Activated CD8-positive, alpha-beta memory T cell treated with anti-CD3 and anti-CD28 coated beads, Interleukin-2, amount 10 ng/mL, durations not matched to agents 7 days and 5 days (primary cell): ENCODE measurements at regions not wholly inside any gene's neighbourhood (a gene's known extent, or its start where the extent isn't known, plus 50 kb on each side); places are given as distances from the start of the nearest gene placed in this dataset.
"Not testable (repeated sequence)": the region's sequence is repeated elsewhere in the genome, so short reads cannot be mapped to it uniquely, and the experiment has no call there.

Experiments used
- ATAC-seq: fragments of 150-1000 bp; cut with Tn5 transposase; one replicate; pipeline ENCODE4 v1.10.0; 2021; ENCODE audit warnings: moderate library complexity
- CTCF ChIA-PET: fragments of 350-600 bp; sonication (Branson Sonifier 250); formaldehyde crosslinking; loops from one replicate; lab custom pipeline; 2021; ENCODE audit warnings: antibody characterized with exemption; lab: Charles Lee
- DNase-seq: peaks from one replicate; pipeline ENCODE4 v3.0.0-alpha.2; 2020
- H3K27ac Mint-ChIP-seq: one replicate; pipeline ENCODE4 v1.8.0; 2021; ENCODE audit warnings: mild to moderate bottlenecking, mixed read lengths
- H3K27me3 Mint-ChIP-seq: one replicate; pipeline ENCODE4 v1.8.0; 2021; ENCODE audit warnings: mixed read lengths
- H3K36me3 Mint-ChIP-seq: one replicate; pipeline ENCODE4 v1.8.0; 2021; ENCODE audit warnings: mild to moderate bottlenecking, mixed read lengths
- H3K4me1 Mint-ChIP-seq: one replicate; pipeline ENCODE4 v1.8.0; 2021; ENCODE audit warnings: mixed read lengths
- H3K4me3 Mint-ChIP-seq: one replicate; pipeline ENCODE4 v1.8.0; 2021; ENCODE audit warnings: mild to moderate bottlenecking, moderate library complexity, mixed read lengths
- H3K9me3 Mint-ChIP-seq: one replicate; pipeline ENCODE4 v1.8.0; 2022; ENCODE audit warnings: low read depth, mixed read lengths

- Mint-ChIP-seq H3K27ac (no peak overlapping the region), H3K9me3 (no peaks in the 10 kb centered on the region), H3K4me3 (no peak overlapping the region), H3K27me3 (peaks cover 9% of the 10 kb centered on the region), H3K36me3 (no peaks in the 10 kb centered on the region), H3K4me1 (no peaks in the 10 kb centered on the region)
- ATAC-seq (no peak), DNase-seq (no peak)
- CTCF ChIA-PET = interaction anchor here (1.3 kb wide), 1 partner anchor 14 kb away, joined by 3 read pairs; no protein-coding TSS in a partner anchor
Observed at GRCh38 chr1:244758708-244759107, 76.8 kb upstream of the COX20 start.

DNA sequence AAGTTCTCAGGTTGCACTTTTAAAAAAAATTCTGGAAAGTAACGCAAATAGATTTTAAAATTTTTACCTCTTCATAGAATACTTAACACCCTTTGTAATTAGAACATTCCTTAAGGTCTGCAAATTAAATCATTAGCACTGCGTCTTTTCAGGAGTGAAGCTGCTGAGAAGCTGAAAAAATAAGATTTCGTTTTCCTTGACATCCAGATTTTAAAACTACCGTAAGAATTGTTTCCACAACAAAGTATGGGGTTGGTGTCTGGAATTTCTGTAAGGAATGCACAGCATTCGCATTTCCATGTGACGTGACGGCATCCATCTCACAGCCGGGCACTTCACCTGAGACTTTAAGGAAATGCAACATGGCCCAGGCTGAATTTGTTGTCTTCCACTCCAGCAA is 76.3 kb upstream of the COX20 start:
- Mint-ChIP-seq H3K27me3 (peaks cover 9% of the 10 kb centered on the region), H3K9me3 (no peaks in the 10 kb centered on the region), H3K27ac (no peak overlapping the region), H3K4me1 (no peaks in the 10 kb centered on the region), H3K36me3 (no peaks in the 10 kb centered on the region), H3K4me3 (no peak overlapping the region)
- no peak for DNase-seq
- CTCF ChIA-PET = interaction anchor here (1.3 kb wide), 1 partner anchor 13 kb away, joined by 3 read pairs; no protein-coding TSS in a partner anchor
- ATAC-seq = no peak

- ATAC-seq (no peak), DNase-seq (no peak)
- Mint-ChIP-seq H3K27ac (no peak overlapping the region), H3K4me1 (no peaks in the 10 kb centered on the region), H3K9me3 (no peaks in the 10 kb centered on the region), H3K4me3 (no peak overlapping the region), H3K36me3 (no peaks in the 10 kb centered on the region), H3K27me3 (peaks cover 9% of the 10 kb centered on the region)
- CTCF ChIA-PET = no interaction called here
Observed at GRCh38 chr1:244760471-244760870, 75.0 kb upstream of the COX20 start.

- DNase-seq = no peak
- Mint-ChIP-seq H3K27me3 (peaks cover 11% of the 10 kb centered on the region), H3K36me3 (no peaks in the 10 kb centered on the region), H3K9me3 (no peaks in the 10 kb centered on the region), H3K27ac (no peak overlapping the region), H3K4me1 (no peaks in the 10 kb centered on the region), H3K4me3 (no peak overlapping the region)
- ATAC-seq = no peak
- CTCF ChIA-PET = interaction anchor here (0.6 kb wide), 1 partner anchor 1780 kb away, joined by 3 read pairs; no protein-coding TSS in a partner anchor
Observed at GRCh38 chr1:244761279-244761678, 74.2 kb upstream of the COX20 start.

GRCh38 chr1:244762629-244763028 is 72.8 kb upstream of the COX20 start:
- Mint-ChIP-seq H3K9me3 (no peaks in the 10 kb centered on the region), H3K27ac (no peak overlapping the region), H3K4me3 (no peak overlapping the region), H3K36me3 (no peaks in the 10 kb centered on the region), H3K27me3 (peaks cover 16% of the 10 kb centered on the region), H3K4me1 (no peaks in the 10 kb centered on the region)
- DNase-seq = no peak
- no peak for ATAC-seq
- CTCF ChIA-PET = no interaction called here

GRCh38 chr1:244768186-244768585 is 67.3 kb upstream of the COX20 start:
- H3K9me3 Mint-ChIP-seq = no peaks in the 10 kb centered on the region
- CTCF ChIA-PET = no interaction called here
- no peaks in the 10 kb centered on the region for H3K4me1 Mint-ChIP-seq
- no peak for ATAC-seq
- H3K27me3 Mint-ChIP-seq = peaks cover 10% of the 10 kb centered on the region
- H3K4me3 Mint-ChIP-seq = no peak overlapping the region
- no peak overlapping the region for H3K27ac Mint-ChIP-seq
- no peaks in the 10 kb centered on the region for H3K36me3 Mint-ChIP-seq
- DNase-seq = no peak

DNA sequence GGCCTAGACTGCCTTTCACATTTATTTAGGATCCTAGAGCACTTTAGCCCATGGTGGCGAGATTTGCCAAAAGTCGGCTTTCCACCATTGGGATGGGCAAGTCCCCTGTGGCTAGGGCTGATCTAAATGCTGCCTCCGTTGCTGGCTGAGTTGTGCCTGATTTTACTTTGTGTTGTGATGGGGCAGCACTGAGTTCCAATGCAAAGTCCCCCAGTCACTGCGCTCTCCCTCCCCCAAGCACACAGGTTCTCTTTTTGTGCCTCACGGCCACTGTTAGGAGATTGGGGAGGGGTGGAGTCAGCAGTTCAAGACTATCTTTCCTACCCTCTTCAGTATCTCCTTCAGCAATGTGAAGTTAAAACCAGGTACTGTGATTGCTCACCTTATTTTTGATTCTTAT is 66.7 kb upstream of the COX20 start:
- H3K27me3 Mint-ChIP-seq = peaks cover 10% of the 10 kb centered on the region
- H3K36me3 Mint-ChIP-seq = no peaks in the 10 kb centered on the region
- no peaks in the 10 kb centered on the region for H3K4me1 Mint-ChIP-seq
- no peaks in the 10 kb centered on the region for H3K9me3 Mint-ChIP-seq
- ATAC-seq = no peak
- CTCF ChIA-PET = no interaction called here
- no peak overlapping the region for H3K27ac Mint-ChIP-seq
- H3K4me3 Mint-ChIP-seq = no peak overlapping the region
- no peak for DNase-seq

- CTCF ChIA-PET, H3K4me3 Mint-ChIP-seq, H3K9me3 Mint-ChIP-seq, H3K27ac Mint-ChIP-seq, H3K27me3 Mint-ChIP-seq, DNase-seq, ATAC-seq, H3K36me3 Mint-ChIP-seq, H3K4me1 Mint-ChIP-seq: not testable (repeated sequence)
Observed at GRCh38 chr1:244770556-244770955, 64.9 kb upstream of the COX20 start.

DNA sequence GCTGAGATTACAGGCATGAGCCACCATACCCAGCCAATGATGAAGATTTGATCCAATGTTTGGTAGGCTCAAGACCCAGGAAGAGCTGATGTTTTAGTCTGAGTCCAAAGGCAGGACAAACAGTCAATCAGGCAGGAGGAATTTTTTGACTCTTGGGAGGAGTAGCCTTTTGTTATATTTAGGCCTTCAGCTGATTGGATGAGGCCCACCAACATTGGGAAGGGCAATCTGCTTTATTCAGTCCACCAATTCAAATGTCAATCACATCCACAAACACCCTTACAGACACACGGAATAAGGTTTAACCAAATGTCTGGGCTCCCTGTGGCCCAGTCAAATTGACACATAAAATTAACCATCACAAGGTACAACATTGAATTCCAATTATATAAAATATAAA is 61.9 kb upstream of the COX20 start:
- DNase-seq = no peak
- Mint-ChIP-seq H3K9me3 (no peaks in the 10 kb centered on the region), H3K4me1 (no peaks in the 10 kb centered on the region), H3K27me3 (no peaks in the 10 kb centered on the region), H3K4me3 (no peak overlapping the region), H3K36me3 (no peaks in the 10 kb centered on the region), H3K27ac (no peak overlapping the region)
- CTCF ChIA-PET = no interaction called here
- no peak for ATAC-seq

DNA sequence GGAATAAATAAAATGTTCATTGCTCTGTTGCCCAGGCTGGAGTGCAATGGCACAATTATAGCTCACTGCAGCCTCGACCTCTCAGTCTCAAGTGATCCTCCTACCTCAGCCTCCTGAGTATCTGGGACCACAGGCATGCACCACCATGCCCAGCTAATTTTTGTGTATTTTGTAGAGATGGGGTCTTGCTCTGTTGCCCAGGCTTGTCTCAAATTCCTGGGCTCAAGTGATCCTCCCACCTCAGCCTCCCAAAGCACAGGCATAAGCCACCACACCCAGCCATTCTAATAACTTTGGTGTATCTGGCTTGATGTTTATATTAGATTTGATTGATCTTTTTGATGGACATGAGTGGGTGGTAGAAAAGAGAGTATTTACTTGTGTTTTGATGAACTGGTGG is 58.7 kb upstream of the COX20 start:
- H3K27me3 Mint-ChIP-seq, ATAC-seq, H3K9me3 Mint-ChIP-seq, H3K27ac Mint-ChIP-seq, H3K36me3 Mint-ChIP-seq, H3K4me3 Mint-ChIP-seq, H3K4me1 Mint-ChIP-seq, CTCF ChIA-PET, DNase-seq: not testable (repeated sequence)

DNA sequence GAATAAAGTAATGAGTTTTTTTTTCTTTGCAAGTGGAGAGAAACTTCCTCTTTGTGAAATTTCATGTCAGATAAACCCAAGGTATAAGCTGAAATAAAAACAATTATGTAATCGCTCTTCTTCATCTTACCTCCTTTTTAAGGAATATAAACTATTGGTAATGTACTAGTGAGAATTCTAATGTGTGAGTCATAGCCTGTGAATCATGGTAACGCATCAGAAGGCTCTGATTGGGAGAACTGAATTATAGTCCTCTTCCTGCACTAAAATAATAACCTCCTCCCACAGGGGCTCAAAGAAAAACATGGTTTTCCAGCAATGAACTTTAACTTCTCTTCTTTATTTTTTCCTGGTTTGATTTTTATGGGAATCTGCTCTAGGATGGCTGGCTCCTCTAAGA is 57.1 kb upstream of the COX20 start:
- H3K27me3 Mint-ChIP-seq = no peaks in the 10 kb centered on the region
- CTCF ChIA-PET = no interaction called here

GRCh38 chr1:244779410-244779809 is 56.0 kb upstream of the COX20 start:
- Mint-ChIP-seq H3K4me1 (no peaks in the 10 kb centered on the region), H3K9me3 (no peaks in the 10 kb centered on the region), H3K27ac (no peak overlapping the region), H3K36me3 (no peaks in the 10 kb centered on the region), H3K27me3 (no peaks in the 10 kb centered on the region), H3K4me3 (no peak overlapping the region)
- ATAC-seq (no peak), DNase-seq (no peak)
- CTCF ChIA-PET = no interaction called here

More for the DNA sequence above, 57.1 kb upstream of the COX20 start:
- no peak overlapping the region for H3K4me3 Mint-ChIP-seq
- ATAC-seq (no peak), DNase-seq (no peak)
- H3K4me1 Mint-ChIP-seq = no peaks in the 10 kb centered on the region
- H3K9me3 Mint-ChIP-seq = no peaks in the 10 kb centered on the region
- no peak overlapping the region for H3K27ac Mint-ChIP-seq
- no peaks in the 10 kb centered on the region for H3K36me3 Mint-ChIP-seq

- no peak overlapping the region for H3K27ac Mint-ChIP-seq
- ATAC-seq = no peak
- no peaks in the 10 kb centered on the region for H3K9me3 Mint-ChIP-seq
- no peaks in the 10 kb centered on the region for H3K36me3 Mint-ChIP-seq
- no peaks in the 10 kb centered on the region for H3K4me1 Mint-ChIP-seq
- DNase-seq = no peak
- H3K4me3 Mint-ChIP-seq = no peak overlapping the region
- CTCF ChIA-PET = interaction anchor here (0.9 kb wide), 1 partner anchor 183 kb away, joined by 4 read pairs; no protein-coding TSS in a partner anchor
- H3K27me3 Mint-ChIP-seq = no peaks in the 10 kb centered on the region
Observed at GRCh38 chr1:244780311-244780710, 55.1 kb upstream of the COX20 start.

DNA sequence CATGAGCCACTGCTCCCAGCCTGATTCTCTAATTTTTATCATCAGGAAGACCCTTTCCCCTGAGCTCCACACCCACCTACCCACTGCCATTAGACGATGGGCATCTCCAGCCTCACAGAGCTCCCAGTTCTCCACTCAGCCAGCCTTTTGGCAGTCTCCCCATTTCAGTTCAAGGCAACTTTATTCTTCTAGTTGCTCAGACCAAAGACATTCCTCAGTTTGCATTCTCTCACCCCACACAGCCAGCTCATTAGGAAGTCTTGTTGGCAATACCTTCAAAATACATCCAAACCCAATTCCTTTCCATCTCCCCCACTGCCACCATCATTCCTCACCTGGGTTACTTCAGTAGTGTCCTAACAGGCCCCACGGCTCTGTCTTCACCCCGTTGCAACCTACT is 53.4 kb upstream of the COX20 start:
- ATAC-seq (no peak), DNase-seq (no peak)
- Mint-ChIP-seq H3K9me3 (no peaks in the 10 kb centered on the region), H3K27me3 (no peaks in the 10 kb centered on the region), H3K36me3 (no peaks in the 10 kb centered on the region), H3K4me3 (no peak overlapping the region), H3K27ac (no peak overlapping the region), H3K4me1 (no peaks in the 10 kb centered on the region)
- CTCF ChIA-PET = no interaction called here

GRCh38 chr1:244783138-244783537 is 52.3 kb upstream of the COX20 start:
- H3K9me3 Mint-ChIP-seq = no peaks in the 10 kb centered on the region
- H3K27ac Mint-ChIP-seq = no peak overlapping the region

More at GRCh38 chr1:244783138-244783537, 52.3 kb upstream of the COX20 start:
- no peak for DNase-seq
- CTCF ChIA-PET = no interaction called here
- Mint-ChIP-seq H3K27me3 (no peaks in the 10 kb centered on the region), H3K4me3 (no peak overlapping the region), H3K36me3 (no peaks in the 10 kb centered on the region), H3K4me1 (no peaks in the 10 kb centered on the region)
- no peak for ATAC-seq
